ENCODE measurements at regions not wholly inside any gene's neighbourhood (a gene's known extent, or its start where the extent isn't known, plus 50 kb on each side); places are given as distances from the start of the nearest gene placed in this dataset.

- no peak for TF ChIP-seq TFAP4 (CRISPR knock-in tag; IDR thresholded peaks at IDR 0.05; ENCODE audit: borderline replicate concordance)
- no peak for TF ChIP-seq GTF2B (IDR thresholded peaks at IDR 0.05; ENCODE audit: extremely low read depth, insufficient read length)
- TF ChIP-seq YBX1 (IDR thresholded peaks at IDR 0.05), result no peak
- no peak for TF ChIP-seq ELK1 (CRISPR knock-in tag; IDR thresholded peaks at IDR 0.05)
- no peak for TF ChIP-seq XRCC5 (IDR thresholded peaks at IDR 0.05; ENCODE audit: low read depth, low read length)
These were observed 77.1 kb upstream of the MAN1A1 start (continued) for GRCh38 chr6:119426619-119427018.

GRCh38 chr6:119423996-119424395, 74.4 kb upstream of the MAN1A1 start:
- 51% methylated on average over 5 of the region's 5 CpGs for WGBS (ENCODE audit: insufficient coverage, low coverage, missing lambda C conversion rate)
- FAIRE-seq, result no peak
- no TSS peak for BruUV-seq (replicated peaks)
- Histone ChIP-seq H3K27ac (ENCODE audit: extremely low read depth, low read depth, low read length) (no peak overlapping the region), H2AFZ (ENCODE audit: low read depth, low read length) (no peak overlapping the region), H3K79me2 (ENCODE audit: control insufficient read depth, insufficient read depth, low read length) (no peaks in the 10 kb centered on the region), H3K9ac (ENCODE audit: insufficient read depth in 1 of 2, low read depth in 2 of 2, low read length in 2 of 2) (no peak overlapping the region), H3K9me1 (ENCODE audit: control insufficient read depth, insufficient read depth, low read length) (no peaks in the 10 kb centered on the region), H3K4me2 (ENCODE audit: insufficient read depth, low read length) (no peak overlapping the region), H3K4me1 (replicated peaks in 1 of 2; ENCODE audit: control insufficient read depth in 2 of 2, insufficient read depth in 2 of 2, low read length in 2 of 2) (peaks cover 0 to 4% of the 10 kb centered on the region in 2 experiments; a peak in 1 of 5 replicates), H3K36me3 (ENCODE audit: control insufficient read depth, insufficient read depth, low read length) (no peaks in the 10 kb centered on the region), H4K20me1 (replicated peaks; ENCODE audit: control insufficient read depth, insufficient read depth, low read length) (no peaks in the 10 kb centered on the region; the same call in 1 of the 2 replicates), H3K9me3 (replicated peaks; ENCODE audit: control insufficient read depth, insufficient read depth, low read depth, low read length) (no peaks in the 10 kb centered on the region), H3K27me3 (ENCODE audit: control insufficient read depth in 2 of 2, insufficient read depth in 2 of 2, low read length in 2 of 2) (no peaks in the 10 kb centered on the region), H3K4me3 (no peak overlapping the region)
- ChIA-PET POLR2A (no interaction called here), CTCF (ENCODE audit: low intra/inter-chr PET ratio) (no interaction called here)
- ATAC-seq, result no peak
- intact Hi-C loops (cut with micrococcal nuclease), result no loop called here
- no peak for DNase-seq (ENCODE audit: extremely low read depth in 1 of 4, low spot score in 3 of 4)
- in situ Hi-C loops (cut with MboI), result no loop called here
- TF ChIP-seq ERF (CRISPR knock-in tag; IDR thresholded peaks at IDR 0.05) (no peak), BRF1 (IDR thresholded peaks at IDR 0.05; ENCODE audit: borderline replicate concordance, extremely low read depth, insufficient read length) (no peak), GTF2F1 (IDR thresholded peaks at IDR 0.05; ENCODE audit: low read depth, low read length) (no peak), NFXL1 (CRISPR knock-in tag; IDR thresholded peaks at IDR 0.05) (no peak), ZBTB11 (CRISPR knock-in tag; IDR thresholded peaks at IDR 0.05) (no peak), ZNF282 (CRISPR knock-in tag; IDR thresholded peaks at IDR 0.05) (no peak), POLR2A (conservative IDR thresholded peaks at IDR 0.05) (no peak), RBM15 (IDR thresholded peaks at IDR 0.05; ENCODE audit: insufficient read depth, low read length) (no peak), ZNF584 (CRISPR knock-in tag; IDR thresholded peaks at IDR 0.05; ENCODE audit: low read depth) (no peak), CBFA2T2 (conservative IDR thresholded peaks at IDR 0.05) (no peak), NR4A1 (CRISPR knock-in tag; IDR thresholded peaks at IDR 0.05) (no peak), NR4A1 (tag; IDR thresholded peaks at IDR 0.05) (no peak), ELF1 (tag; IDR thresholded peaks at IDR 0.05) (no peak)
